ENCODE measurements at regions not wholly inside any gene's neighbourhood (a gene's known extent, or its start where the extent isn't known, plus 50 kb on each side); places are given as distances from the start of the nearest gene placed in this dataset.

DNA sequence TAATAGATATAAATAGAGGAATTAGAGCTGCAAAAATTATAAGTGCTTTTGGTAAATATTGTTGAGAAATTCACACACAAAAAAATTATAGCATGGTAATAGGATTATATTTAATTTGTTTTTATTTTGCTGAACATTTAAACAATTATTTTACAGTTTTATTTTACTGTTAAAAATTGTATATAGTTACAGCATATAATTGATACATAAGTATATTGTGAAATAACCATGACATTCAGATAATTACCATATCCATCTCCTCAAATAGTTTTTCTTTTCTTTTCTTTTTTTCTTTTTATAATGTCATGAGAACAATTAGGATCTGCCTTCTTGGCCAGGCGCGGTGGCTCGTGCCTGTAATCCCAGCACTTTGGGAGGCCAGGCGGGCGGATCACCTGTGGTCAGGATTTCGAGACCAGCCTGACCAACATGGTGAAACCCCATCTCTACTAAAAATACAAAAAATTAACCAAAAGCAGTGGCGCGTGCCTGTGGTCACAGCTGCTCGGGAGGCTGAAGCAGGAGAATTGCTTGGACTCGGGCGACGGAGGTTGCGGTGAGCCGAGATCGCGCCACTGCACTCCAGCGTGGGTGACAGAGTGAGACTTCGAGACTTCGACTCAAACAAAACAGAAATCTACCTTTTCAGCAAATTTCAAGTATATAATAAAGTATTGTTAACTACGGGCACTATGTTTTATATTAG is 654.2 kb downstream of the TENT5A start:
- Histone ChIP-seq H2BK15ac (ENCODE audit: low read length) (no peak overlapping the region), H2AFZ (ENCODE audit: low read length) (no peak overlapping the region), H3K79me2 (ENCODE audit: control insufficient read depth in 1 of 2, insufficient read depth in 2 of 2, low read length in 2 of 2) (no peaks in the 10 kb centered on the region), H3K23me2 (ENCODE audit: low read depth, low read length) (no peaks in the 10 kb centered on the region), H4K5ac (ENCODE audit: insufficient read length, low read depth, low read length) (no peak overlapping the region), H3K4me1 (replicated peaks in 1 of 4; ENCODE audit: control insufficient read depth in 3 of 4, insufficient read depth in 4 of 4, low read length in 3 of 4) (no peaks in the 10 kb centered on the region; a peak in 1 of 7 replicates), H3K9me3 (ENCODE audit: insufficient read depth in 2 of 2, low read depth in 1 of 2, low read length in 1 of 2) (peaks cover 0 to 2% of the 10 kb centered on the region in 2 experiments; a peak in 1 of 4 replicates), H3K36me3 (ENCODE audit: control insufficient read depth in 2 of 4, insufficient read depth in 4 of 4, low read length in 3 of 4) (no peaks in the 10 kb centered on the region), H3K9ac (replicated peaks in 1 of 4; ENCODE audit: extremely low read depth in 1 of 4, low read depth in 3 of 4, low read length in 3 of 4) (no peak overlapping the region), H3K4me2 (ENCODE audit: insufficient read depth in 1 of 2, low read depth in 2 of 2, low read length in 2 of 2) (no peak overlapping the region), H3K27me3 (replicated peaks in 1 of 4; ENCODE audit: control insufficient read depth in 3 of 4, extremely low read depth in 1 of 4, insufficient read depth in 3 of 4, low read length in 3 of 4) (no peaks in the 10 kb centered on the region), H3K18ac (ENCODE audit: extremely low read depth, low read length) (no peak overlapping the region), H3K14ac (ENCODE audit: insufficient read length) (no peak overlapping the region), H3K27ac (ENCODE audit: low read depth, low read length) (no peak overlapping the region), H3K56ac (replicated peaks; ENCODE audit: insufficient read length, low read depth, low read length) (no peak overlapping the region), H2AK5ac (ENCODE audit: low read depth, low read length) (no peak overlapping the region), H3K4ac (replicated peaks; ENCODE audit: insufficient read length, low read depth, low read length) (no peak overlapping the region), H4K91ac (replicated peaks; ENCODE audit: insufficient read length, low read length) (no peak overlapping the region), H3K79me1 (ENCODE audit: low read depth, low read length) (no peaks in the 10 kb centered on the region), H2BK20ac (ENCODE audit: low read length) (no peak overlapping the region), H2BK5ac (ENCODE audit: low read depth, low read length) (no peak overlapping the region), H2BK12ac (ENCODE audit: low read depth, low read length) (no peak overlapping the region), H4K20me1 (replicated peaks in 1 of 2; ENCODE audit: control insufficient read depth in 1 of 2, insufficient read depth in 2 of 2, low read length in 2 of 2) (no peaks in the 10 kb centered on the region), H4K8ac (ENCODE audit: extremely low read depth, insufficient read depth, low read length) (no peak overlapping the region), H3K23ac (ENCODE audit: insufficient read length) (no peak overlapping the region), H2BK120ac (replicated peaks; ENCODE audit: low read depth, low read length) (no peak overlapping the region), H3K4me3 (ENCODE audit: extremely low read depth in 1 of 4, insufficient read depth in 2 of 4, low read depth in 3 of 4, low read length in 4 of 4) (no peak overlapping the region)
- ChIA-PET POLR2A (ENCODE audit: partially characterized antibody) (no interaction called here), CTCF (ENCODE audit: partially characterized antibody) (interaction anchor here (0.6 kb wide), 1 partner anchor 8 kb away, joined by 4 read pairs; no protein-coding TSS in a partner anchor)
- 94% methylated on average over 20 of the region's 20 CpGs; no CpG with 5 or more reads in 1 of the 2 experiments for WGBS, 2 experiments (ENCODE audit: extremely low coverage in 1 of 2, insufficient coverage in 1 of 2, insufficient read length in 1 of 2, insufficient replicate concordance in 2 of 2, low coverage in 1 of 2, low lambda C conversion rate in 2 of 2, missing lambda C conversion rate in 1 of 2)
- DNase-seq (ENCODE audit: low read depth in 1 of 2, low spot score in 2 of 2) (no peak), FAIRE-seq (no peak)
- TF ChIP-seq CREB1 (IDR thresholded peaks at IDR 0.05) (no peak), SIN3A (conservative IDR thresholded peaks at IDR 0.05 in 1 of 2, IDR thresholded peaks at IDR 0.05 in 1 of 2; ENCODE audit: low read depth in 1 of 2, low read length in 2 of 2) (no peak), ZNF274 (IDR thresholded peaks at IDR 0.05; ENCODE audit: borderline replicate concordance, extremely low read depth, low read length) (no peak), FOSL1 (IDR thresholded peaks at IDR 0.05; ENCODE audit: insufficient read depth, low read depth, low read length) (no peak), HDAC6 (IDR thresholded peaks at IDR 0.05; ENCODE audit: low read depth, low read length) (no peak), GTF2F1 (IDR thresholded peaks at IDR 0.05; ENCODE audit: borderline replicate concordance, low read depth, low read length) (no peak), BACH1 (IDR thresholded peaks at IDR 0.05; ENCODE audit: low read length) (no peak), SRF (IDR thresholded peaks at IDR 0.05; ENCODE audit: low read depth, low read length) (no peak), SUZ12 (IDR thresholded peaks at IDR 0.05; ENCODE audit: low read length) (no peak), EZH2 (IDR thresholded peaks at IDR 0.05; ENCODE audit: low read depth, low read length, severe bottlenecking) (no peak), CHD2 (IDR thresholded peaks at IDR 0.05; ENCODE audit: low read length) (no peak), NANOG (IDR thresholded peaks at IDR 0.05; ENCODE audit: insufficient read depth, low read depth, low read length, poor library complexity, severe bottlenecking) (no peak)
- TF ChIP-seq, protein P1, sequence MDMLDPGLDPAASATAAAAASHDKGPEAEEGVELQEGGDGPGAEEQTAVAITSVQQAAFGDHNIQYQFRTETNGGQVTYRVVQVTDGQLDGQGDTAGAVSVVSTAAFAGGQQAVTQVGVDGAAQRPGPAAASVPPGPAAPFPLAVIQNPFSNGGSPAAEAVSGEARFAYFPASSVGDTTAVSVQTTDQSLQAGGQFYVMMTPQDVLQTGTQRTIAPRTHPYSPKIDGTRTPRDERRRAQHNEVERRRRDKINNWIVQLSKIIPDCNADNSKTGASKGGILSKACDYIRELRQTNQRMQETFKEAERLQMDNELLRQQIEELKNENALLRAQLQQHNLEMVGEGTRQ (IDR thresholded peaks at IDR 0.05; ENCODE audit: low read length) = no peak

Data from H1 (cell line).